Left lobe of liver (tissue), 2 donors: ENCODE measurements at regions not wholly inside any gene's neighbourhood (a gene's known extent, or its start where the extent isn't known, plus 50 kb on each side); places are given as distances from the start of the nearest gene placed in this dataset.
A peak's percentile ranks its signal among the peaks of the same experiment; 100 is the strongest.

Source experiments
- ATAC-seq: fragments of 200-7000 bp; cut with Tn5 transposase; one replicate; pipeline ENCODE4 v1.9.1; 2020; ENCODE audit warnings: mild to moderate bottlenecking, moderate library complexity
- DNase-seq: peaks from one replicate; pipeline ENCODE4 v3.0.0-alpha.2; 2020; ENCODE audit warnings: low spot score
- donor health status: DM: no; HTN: no; CAD: no; lungs with moderate emphysema.
- donor health status: DM: no; HTN: yes; CAD: no.

- DNase-seq (no peak), ATAC-seq (no peak)
These were observed 128.3 kb upstream of the KLF3 start for GRCh38 chr4:38535717-38536116.

GRCh38 chr4:38536716-38537115 is 127.3 kb upstream of the KLF3 start:
- ATAC-seq = no peak
- DNase-seq = no peak

- DNase-seq = no peak
- no peak for ATAC-seq
These were observed 126.3 kb upstream of the KLF3 start for GRCh38 chr4:38537666-38538065.

- no peak for DNase-seq
- ATAC-seq = no peak
These were observed 125.5 kb upstream of the KLF3 start for GRCh38 chr4:38538517-38538916.

GRCh38 chr4:38539501-38539900 is 124.5 kb upstream of the KLF3 start:
- DNase-seq (no peak), ATAC-seq (no peak)

- no peak for DNase-seq
These were observed 116.9 kb upstream of the KLF3 start for GRCh38 chr4:38547052-38547451.

GRCh38 chr4:38548256-38548655 is 115.7 kb upstream of the KLF3 start:
- ATAC-seq (no peak), DNase-seq (no peak)

More at GRCh38 chr4:38547052-38547451, 116.9 kb upstream of the KLF3 start:
- no peak for ATAC-seq

- no peak for DNase-seq
These were observed 104.6 kb upstream of the KLF3 start for GRCh38 chr4:38559374-38559773.

GRCh38 chr4:38560340-38560739 is 103.7 kb upstream of the KLF3 start:
- ATAC-seq (no peak), DNase-seq (no peak)

More at GRCh38 chr4:38559374-38559773, 104.6 kb upstream of the KLF3 start:
- ATAC-seq = no peak

GRCh38 chr4:38560768-38561558 is 103.0 kb upstream of the KLF3 start:
- DNase-seq (no peak), ATAC-seq (no peak)

GRCh38 chr4:38562751-38563198 is 101.2 kb upstream of the KLF3 start:
- no peak for DNase-seq
- ATAC-seq = peak; percentile 62

GRCh38 chr4:38563707-38564495 is 100.1 kb upstream of the KLF3 start:
- DNase-seq = no peak
- no peak for ATAC-seq

- DNase-seq (no peak), ATAC-seq (no peak)
These were observed 98.5 kb upstream of the KLF3 start for GRCh38 chr4:38565271-38566199.

GRCh38 chr4:38566806-38567398 is 97.1 kb upstream of the KLF3 start:
- DNase-seq = no peak
- ATAC-seq = no peak

GRCh38 chr4:38567457-38567856 is 96.5 kb upstream of the KLF3 start:
- ATAC-seq = no peak
- DNase-seq = no peak

GRCh38 chr4:38568768-38569167 is 95.2 kb upstream of the KLF3 start:
- no peak for DNase-seq
- ATAC-seq = no peak

GRCh38 chr4:38570647-38571276 is 93.2 kb upstream of the KLF3 start:
- no peak for DNase-seq
- ATAC-seq = no peak

GRCh38 chr4:38572793-38573192 is 91.2 kb upstream of the KLF3 start:
- ATAC-seq (no peak), DNase-seq (no peak)

- DNase-seq = peak; percentile 90
- ATAC-seq = peak; percentile 96
These were observed 89.3 kb upstream of the KLF3 start for GRCh38 chr4:38574559-38575333.
